Activated CD4-positive, alpha-beta T cell treated with anti-CD3 and anti-CD28 coated beads for 36 hours (primary cell): ENCODE measurements at regions not wholly inside any gene's neighbourhood (a gene's known extent, or its start where the extent isn't known, plus 50 kb on each side); places are given as distances from the start of the nearest gene placed in this dataset.

Source experiments
- ATAC-seq: fragments of 200-7000 bp; cut with Tn5 transposase; one replicate; pipeline ENCODE4 v1.10.0; 2021; ENCODE audit warnings: mild to moderate bottlenecking, moderate library complexity
- CTCF ChIA-PET: fragments of 350-600 bp; sonication (Branson Sonifier 250); formaldehyde crosslinking; loops from one replicate; lab custom pipeline; 2021; ENCODE audit warnings: antibody characterized with exemption; lab: Charles Lee
- POLR2A ChIA-PET: fragments of 350-600 bp; sonication (Branson Sonifier 250); formaldehyde crosslinking; loops from one replicate; lab custom pipeline; 2021; ENCODE audit warnings: antibody characterized with exemption, inconsistent platforms; lab: Charles Lee
- DNase-seq: peaks from one replicate; pipeline ENCODE4 v3.0.0-alpha.2; 2020
- H3K27ac Mint-ChIP-seq: one replicate; pipeline ENCODE4 v1.8.0; 2021; ENCODE audit warnings: mixed read lengths
- H3K27me3 Mint-ChIP-seq: one replicate; pipeline ENCODE4 v1.8.0; 2021; ENCODE audit warnings: mixed read lengths
- H3K36me3 Mint-ChIP-seq: one replicate; pipeline ENCODE4 v1.8.0; 2021; ENCODE audit warnings: low read depth, mixed read lengths
- H3K4me1 Mint-ChIP-seq: one replicate; pipeline ENCODE4 v1.8.0; 2021; ENCODE audit warnings: mixed read lengths
- H3K4me3 Mint-ChIP-seq: one replicate; pipeline ENCODE4 v1.8.0; 2021; ENCODE audit warnings: mild to moderate bottlenecking, moderate library complexity, mixed read lengths
- H3K9me3 Mint-ChIP-seq: one replicate; pipeline ENCODE4 v1.8.0; 2021; ENCODE audit warnings: low read depth, mixed read lengths
- intact Hi-C, 2 experiments: fragments of 100-400 bp; cut with DNase I in 1 of 2; cut with micrococcal nuclease in 1 of 2; formaldehyde crosslinking; loops; one replicate each; pipeline versions ENCODE4 v1.14.2 to v1.15.1; 2022 to 2024; cut with DNase I, micrococcal nuclease

- Mint-ChIP-seq H3K9me3 (peaks cover 3% of the 10 kb centered on the region), H3K36me3 (no peaks in the 10 kb centered on the region), H3K4me3 (no peak overlapping the region), H3K27me3 (no peaks in the 10 kb centered on the region), H3K4me1 (no peaks in the 10 kb centered on the region), H3K27ac (no peak overlapping the region)
- ATAC-seq (no peak), DNase-seq (no peak)
- POLR2A ChIA-PET: no interaction called here
- intact Hi-C loops: no loop called here
- CTCF ChIA-PET: no interaction called here
These were observed 273.1 kb downstream of the C12orf50 start for GRCh38 chr12:87756111-87756510.

GRCh38 chr12:87728931-87729593, 300.1 kb downstream of the C12orf50 start:
- no peaks in the 10 kb centered on the region for H3K4me1 Mint-ChIP-seq
- intact Hi-C loops: no loop called here
- H3K9me3 Mint-ChIP-seq: peaks cover 2% of the 10 kb centered on the region
- H3K36me3 Mint-ChIP-seq: no peaks in the 10 kb centered on the region
- ChIA-PET CTCF (interaction anchor here (0.7 kb wide), 1 partner anchor 9 kb away, joined by 3 read pairs; no protein-coding TSS in a partner anchor), POLR2A (no interaction called here)
- ATAC-seq (no peak), DNase-seq (no peak)
- H3K27ac Mint-ChIP-seq: no peak overlapping the region
- H3K27me3 Mint-ChIP-seq: no peaks in the 10 kb centered on the region
- H3K4me3 Mint-ChIP-seq: no peak overlapping the region

- CTCF ChIA-PET: no interaction called here
- no peak overlapping the region for H3K4me3 Mint-ChIP-seq
- DNase-seq (no peak), ATAC-seq (no peak)
- H3K27me3 Mint-ChIP-seq: no peaks in the 10 kb centered on the region
- peaks cover 5% of the 10 kb centered on the region for H3K9me3 Mint-ChIP-seq
- no peak overlapping the region for H3K27ac Mint-ChIP-seq
- H3K4me1 Mint-ChIP-seq: no peaks in the 10 kb centered on the region
- intact Hi-C loops: no loop called here
- POLR2A ChIA-PET: no interaction called here
- no peaks in the 10 kb centered on the region for H3K36me3 Mint-ChIP-seq
These were observed 308.2 kb downstream of the C12orf50 start for GRCh38 chr12:87720967-87721366.

- Mint-ChIP-seq H3K9me3 (peaks cover 14% of the 10 kb centered on the region), H3K4me3 (no peak overlapping the region), H3K4me1 (no peaks in the 10 kb centered on the region), H3K36me3 (no peaks in the 10 kb centered on the region), H3K27ac (no peak overlapping the region), H3K27me3 (no peaks in the 10 kb centered on the region)
- DNase-seq (no peak), ATAC-seq (no peak)
- ChIA-PET POLR2A (no interaction called here), CTCF (no interaction called here)
- intact Hi-C loops: no loop called here
These were observed 324.8 kb downstream of the C12orf50 start for GRCh38 chr12:87704374-87704773.

- ChIA-PET POLR2A (no interaction called here), CTCF (no interaction called here)
- Mint-ChIP-seq H3K4me1 (no peaks in the 10 kb centered on the region), H3K4me3 (no peak overlapping the region), H3K9me3 (peaks cover 4% of the 10 kb centered on the region), H3K36me3 (no peaks in the 10 kb centered on the region), H3K27me3 (no peaks in the 10 kb centered on the region), H3K27ac (no peak overlapping the region)
- ATAC-seq (no peak), DNase-seq (no peak)
- intact Hi-C loops: no loop called here
These were observed 338.9 kb downstream of the C12orf50 start for GRCh38 chr12:87690236-87690810.

- H3K4me1 Mint-ChIP-seq: no peaks in the 10 kb centered on the region
- no peak for DNase-seq
- no peak overlapping the region for H3K4me3 Mint-ChIP-seq
- peaks cover 4% of the 10 kb centered on the region for H3K9me3 Mint-ChIP-seq
- intact Hi-C loops: no loop called here
- ATAC-seq: no peak
- ChIA-PET CTCF (interaction anchor here (0.6 kb wide), 1 partner anchor 36 kb away, joined by 3 read pairs; no protein-coding TSS in a partner anchor), POLR2A (no interaction called here)
- no peak overlapping the region for H3K27ac Mint-ChIP-seq
- H3K27me3 Mint-ChIP-seq: no peaks in the 10 kb centered on the region
- no peaks in the 10 kb centered on the region for H3K36me3 Mint-ChIP-seq
These were observed 340.0 kb downstream of the C12orf50 start for GRCh38 chr12:87689196-87689595.

- Mint-ChIP-seq H3K27ac (no peak overlapping the region), H3K9me3 (peaks cover 1% of the 10 kb centered on the region), H3K27me3 (no peaks in the 10 kb centered on the region), H3K4me1 (no peaks in the 10 kb centered on the region), H3K36me3 (no peaks in the 10 kb centered on the region), H3K4me3 (no peak overlapping the region)
- ChIA-PET CTCF (no interaction called here), POLR2A (no interaction called here)
- intact Hi-C loops: no loop called here
- DNase-seq: no peak
- ATAC-seq: no peak
These were observed 341.8 kb downstream of the C12orf50 start for GRCh38 chr12:87687362-87687761.

- ChIA-PET POLR2A (no interaction called here), CTCF (no interaction called here)
- no peak overlapping the region for H3K27ac Mint-ChIP-seq
- H3K9me3 Mint-ChIP-seq: peaks cover 1% of the 10 kb centered on the region
- H3K4me3 Mint-ChIP-seq: no peak overlapping the region
- no peak for ATAC-seq
- intact Hi-C loops: no loop called here
- no peaks in the 10 kb centered on the region for H3K27me3 Mint-ChIP-seq
- no peaks in the 10 kb centered on the region for H3K36me3 Mint-ChIP-seq
- DNase-seq: no peak
- no peaks in the 10 kb centered on the region for H3K4me1 Mint-ChIP-seq
These were observed 343.5 kb downstream of the C12orf50 start for GRCh38 chr12:87685696-87686095.

- ATAC-seq (no peak), DNase-seq (no peak)
- no peak overlapping the region for H3K4me3 Mint-ChIP-seq
- ChIA-PET CTCF (no interaction called here), POLR2A (no interaction called here)
- H3K36me3 Mint-ChIP-seq: no peaks in the 10 kb centered on the region
- no peaks in the 10 kb centered on the region for H3K27me3 Mint-ChIP-seq
- H3K27ac Mint-ChIP-seq: no peak overlapping the region
- no peaks in the 10 kb centered on the region for H3K9me3 Mint-ChIP-seq
- H3K4me1 Mint-ChIP-seq: no peaks in the 10 kb centered on the region
- intact Hi-C loops: no loop called here
These were observed 349.9 kb downstream of the C12orf50 start for GRCh38 chr12:87679251-87679650.

GRCh38 chr12:87678453-87678852, 350.7 kb downstream of the C12orf50 start:
- ATAC-seq: no peak
- POLR2A ChIA-PET: no interaction called here
- H3K27me3 Mint-ChIP-seq: no peaks in the 10 kb centered on the region
- CTCF ChIA-PET: no interaction called here
- no peak overlapping the region for H3K4me3 Mint-ChIP-seq
- H3K36me3 Mint-ChIP-seq: no peaks in the 10 kb centered on the region
- DNase-seq: no peak
- no peak overlapping the region for H3K27ac Mint-ChIP-seq
- intact Hi-C loops: no loop called here
- no peaks in the 10 kb centered on the region for H3K9me3 Mint-ChIP-seq
- H3K4me1 Mint-ChIP-seq: no peaks in the 10 kb centered on the region

GRCh38 chr12:87676731-87677130, 352.5 kb downstream of the C12orf50 start:
- no peaks in the 10 kb centered on the region for H3K27me3 Mint-ChIP-seq
- ChIA-PET CTCF (no interaction called here), POLR2A (no interaction called here)
- ATAC-seq (no peak), DNase-seq (no peak)
- H3K4me3 Mint-ChIP-seq: no peak overlapping the region
- intact Hi-C loops: no loop called here
- H3K4me1 Mint-ChIP-seq: no peaks in the 10 kb centered on the region
- H3K9me3 Mint-ChIP-seq: no peaks in the 10 kb centered on the region
- no peak overlapping the region for H3K27ac Mint-ChIP-seq
- no peaks in the 10 kb centered on the region for H3K36me3 Mint-ChIP-seq

- Mint-ChIP-seq H3K4me1 (no peaks in the 10 kb centered on the region), H3K27ac (no peak overlapping the region), H3K9me3 (peaks cover 2% of the 10 kb centered on the region), H3K4me3 (no peak overlapping the region), H3K36me3 (no peaks in the 10 kb centered on the region), H3K27me3 (no peaks in the 10 kb centered on the region)
- CTCF ChIA-PET: no interaction called here
- intact Hi-C loops: no loop called here
- ATAC-seq (no peak), DNase-seq (no peak)
- POLR2A ChIA-PET: no interaction called here
These were observed 357.4 kb downstream of the C12orf50 start for GRCh38 chr12:87671757-87672156.
